PC-3 (cell line): ENCODE measurements at regions not wholly inside any gene's neighbourhood (a gene's known extent, or its start where the extent isn't known, plus 50 kb on each side); places are given as distances from the start of the nearest gene placed in this dataset.

Experiments
- ATAC-seq: fragments of 200-7000 bp; cut with Tn5 transposase; 2 replicates; pipeline ENCODE4 v1.9.1; 2020; ENCODE audit warnings: mild to moderate bottlenecking, moderate library complexity
- BruUV-seq: library from RNA; stranded (reverse); fragments of 400-500 nt; replicated peaks from 2 replicates; lab custom pipeline; 2021; lab: Mats Ljungman, UMichigan
- CTCF ChIA-PET: fragments of 300-600 bp; sonication (Branson Sonifier 250); formaldehyde crosslinking; loops from one replicate; lab custom pipeline; 2022; ENCODE audit warnings: antibody characterized with exemption; lab: Charles Lee
- POLR2A ChIA-PET: fragments of 300-600 bp; sonication (Branson Sonifier 250); formaldehyde crosslinking; loops from one replicate; lab custom pipeline; 2022; ENCODE audit warnings: antibody characterized with exemption; ENCODE audit not compliant: unreplicated experiment; lab: Charles Lee
- DNase-seq: peaks from one replicate; pipeline ENCODE4 v3.0.0-alpha.2; 2015
- H2AFZ ChIP-seq: fragments of 300-600 bp; sonication (generic); 2 replicates; pipeline ENCODE4 v1.6.0; 2016; ENCODE audit warnings: antibody characterized with exemption, low read length
- H3F3A ChIP-seq: fragments of 300-600 bp; sonication (generic); one replicate; pipeline ENCODE4 v1.6.0; 2017; ENCODE audit warnings: antibody characterized with exemption, low read length, control low read depth, mild to moderate bottlenecking; ENCODE audit not compliant: unreplicated experiment
- H3K27ac ChIP-seq: fragments of 300-600 bp; sonication (generic); 2 replicates; pipeline ENCODE4 v1.5.1; 2016; ENCODE audit warnings: mild to moderate bottlenecking, low read length
- H3K27me3 ChIP-seq: fragments of 300-600 bp; sonication (generic); 2 replicates; pipeline ENCODE4 v1.6.1; 2016; ENCODE audit warnings: low read length, mixed read lengths
- H3K36me3 ChIP-seq: fragments of 300-600 bp; sonication (generic); 2 replicates; pipeline ENCODE4 v1.6.1; 2016; ENCODE audit warnings: low read depth, mixed run types, low read length, mixed read lengths
- H3K4me1 ChIP-seq: fragments of 300-600 bp; sonication (generic); 2 replicates; pipeline ENCODE4 v1.5.1; 2016; ENCODE audit warnings: low read length; ENCODE audit not compliant: insufficient read depth
- H3K4me2 ChIP-seq: fragments of 300-600 bp; sonication (generic); 2 replicates; pipeline ENCODE4 v1.6.0; 2016; ENCODE audit warnings: low read length
- H3K4me3 ChIP-seq: fragments of 300-600 bp; sonication (generic); 2 replicates; pipeline ENCODE4 v1.5.1; 2016; ENCODE audit warnings: mild to moderate bottlenecking, low read length, mixed read lengths
- H3K79me2 ChIP-seq: fragments of 300-600 bp; sonication (generic); 2 replicates; pipeline ENCODE4 v1.6.1; 2017; ENCODE audit warnings: low read length, mixed read lengths
- H3K9ac ChIP-seq: fragments of 300-600 bp; sonication (generic); 2 replicates; pipeline ENCODE4 v1.6.0; 2016; ENCODE audit warnings: mild to moderate bottlenecking, low read length
- H3K9me2 ChIP-seq: fragments of 300-600 bp; sonication (generic); replicated peaks from 2 replicates; pipeline ENCODE4 v1.6.1; 2016; ENCODE audit warnings: mixed run types, low read length, mixed read lengths
- H3K9me3 ChIP-seq: fragments of 300-600 bp; sonication (generic); 2 replicates; pipeline ENCODE4 v1.6.1; 2016; ENCODE audit warnings: low read length, mixed read lengths
- H4K20me1 ChIP-seq: fragments of 300-600 bp; sonication (generic); 2 replicates; pipeline ENCODE4 v1.6.1; 2016; ENCODE audit warnings: low read length, mixed read lengths
- EZH2 ChIP-seq: fragments of 300-600 bp; sonication (generic); IDR thresholded peaks from one replicate; pipeline ENCODE4 v1.6.1; 2017; ENCODE audit warnings: antibody characterized with exemption, mild to moderate bottlenecking, low read length; ENCODE audit not compliant: unreplicated experiment
- EZH2phosphoT487 ChIP-seq: fragments of 300-600 bp; sonication (generic); IDR thresholded peaks from 2 replicates; pipeline ENCODE4 v1.6.1; 2018; ENCODE audit warnings: mild to moderate bottlenecking, antibody characterized with exemption, low read length, borderline replicate concordance
- intact Hi-C: fragments of 100-400 bp; cut with micrococcal nuclease; formaldehyde crosslinking; loops from 2 replicates; pipeline ENCODE4 v1.9.0; 2023
- TF ChIP-seq, protein P1 (sequence below): fragments of 300-600 bp; sonication (generic); conservative IDR thresholded peaks from 2 replicates; pipeline ENCODE4 v1.5.1; 2017; ENCODE audit warnings: antibody characterized with exemption, low read depth, mild to moderate bottlenecking, low read length

- POLR2A ChIA-PET, result no interaction called here
- no peaks in the 10 kb centered on the region for H3K9me3 ChIP-seq
- no peak overlapping the region for H2AFZ ChIP-seq
- ATAC-seq, result no peak
- TF ChIP-seq, protein P1, sequence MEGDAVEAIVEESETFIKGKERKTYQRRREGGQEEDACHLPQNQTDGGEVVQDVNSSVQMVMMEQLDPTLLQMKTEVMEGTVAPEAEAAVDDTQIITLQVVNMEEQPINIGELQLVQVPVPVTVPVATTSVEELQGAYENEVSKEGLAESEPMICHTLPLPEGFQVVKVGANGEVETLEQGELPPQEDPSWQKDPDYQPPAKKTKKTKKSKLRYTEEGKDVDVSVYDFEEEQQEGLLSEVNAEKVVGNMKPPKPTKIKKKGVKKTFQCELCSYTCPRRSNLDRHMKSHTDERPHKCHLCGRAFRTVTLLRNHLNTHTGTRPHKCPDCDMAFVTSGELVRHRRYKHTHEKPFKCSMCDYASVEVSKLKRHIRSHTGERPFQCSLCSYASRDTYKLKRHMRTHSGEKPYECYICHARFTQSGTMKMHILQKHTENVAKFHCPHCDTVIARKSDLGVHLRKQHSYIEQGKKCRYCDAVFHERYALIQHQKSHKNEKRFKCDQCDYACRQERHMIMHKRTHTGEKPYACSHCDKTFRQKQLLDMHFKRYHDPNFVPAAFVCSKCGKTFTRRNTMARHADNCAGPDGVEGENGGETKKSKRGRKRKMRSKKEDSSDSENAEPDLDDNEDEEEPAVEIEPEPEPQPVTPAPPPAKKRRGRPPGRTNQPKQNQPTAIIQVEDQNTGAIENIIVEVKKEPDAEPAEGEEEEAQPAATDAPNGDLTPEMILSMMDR, result no peak
- no peak for TF ChIP-seq EZH2
- no peak for TF ChIP-seq EZH2phosphoT487
- no peaks in the 10 kb centered on the region for H3K27me3 ChIP-seq
- no peak overlapping the region for H3K27ac ChIP-seq
- H3K4me3 ChIP-seq, result no peak overlapping the region
- 0 out of 2 replicates have a peak, but pooled peaks cover 5% of the 10 kb centered on the region for H4K20me1 ChIP-seq
- no TSS peak for BruUV-seq
- CTCF ChIA-PET, result no interaction called here
- no peak overlapping the region for H3K4me2 ChIP-seq
- H3K79me2 ChIP-seq, result peaks cover 56% of the 10 kb centered on the region; the same call in 1 of the 2 replicates
- H3K36me3 ChIP-seq, result no peaks in the 10 kb centered on the region
- intact Hi-C loops, result no loop called here
- H3K9ac ChIP-seq, result no peak overlapping the region
- peaks cover 5% of the 10 kb centered on the region; the same call in 1 of the 2 replicates for H3K4me1 ChIP-seq
- H3K9me2 ChIP-seq, result no peaks in the 10 kb centered on the region
- DNase-seq, result no peak
- no peaks in the 10 kb centered on the region for H3F3A ChIP-seq
Observed at GRCh38 chr2:134170700-134171099, 83.2 kb upstream of the MGAT5 start.

GRCh38 chr2:134173338-134174016 lies 80.4 kb upstream of the MGAT5 start:
- Histone ChIP-seq H3K27ac (no peak overlapping the region), H4K20me1 (no peaks in the 10 kb centered on the region), H3K4me2 (no peak overlapping the region), H3K4me1 (peaks cover 9% of the 10 kb centered on the region; the same call in 1 of the 2 replicates), H3K36me3 (no peaks in the 10 kb centered on the region), H3K9me2 (no peaks in the 10 kb centered on the region), H3K9ac (no peak overlapping the region), H3K9me3 (no peaks in the 10 kb centered on the region), H3F3A (no peaks in the 10 kb centered on the region), H3K4me3 (no peak overlapping the region), H2AFZ (no peak overlapping the region), H3K27me3 (no peaks in the 10 kb centered on the region), H3K79me2 (peaks cover 54% of the 10 kb centered on the region)
- CTCF ChIA-PET, result no interaction called here
- DNase-seq (no peak), ATAC-seq (no peak)
- BruUV-seq, result no TSS peak
- intact Hi-C loops, result no loop called here
- POLR2A ChIA-PET, result no interaction called here
- TF ChIP-seq, protein P1, result no peak
- TF ChIP-seq EZH2 (no peak), EZH2phosphoT487 (no peak)

DNA sequence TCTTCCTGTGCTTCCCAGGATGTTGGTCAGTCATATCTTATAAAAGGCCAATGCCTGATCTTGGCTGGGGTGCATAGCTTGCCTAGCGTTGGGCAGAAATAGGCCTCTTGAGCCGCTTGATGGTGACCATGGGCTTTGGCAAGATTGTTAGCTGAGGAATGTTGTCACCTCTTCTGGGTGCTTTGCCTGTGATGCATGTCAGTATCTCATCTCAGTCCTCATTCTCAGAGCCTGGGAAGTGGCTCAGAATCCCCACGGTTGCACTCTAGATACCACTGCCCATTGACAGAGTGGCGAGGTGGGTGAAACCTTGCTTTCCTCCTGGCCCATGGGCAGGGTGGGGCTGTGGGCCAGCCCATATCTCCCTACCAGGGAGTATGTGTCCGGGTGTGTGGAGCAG lies 79.2 kb upstream of the MGAT5 start:
- no peaks in the 10 kb centered on the region for H3K27me3 ChIP-seq
- no peaks in the 10 kb centered on the region for H3K9me3 ChIP-seq
- intact Hi-C loops, result no loop called here
- no peak for DNase-seq
- no TSS peak for BruUV-seq
- no peak overlapping the region for H3K4me3 ChIP-seq
- no peaks in the 10 kb centered on the region for H3K9me2 ChIP-seq
- ChIA-PET POLR2A (no interaction called here), CTCF (no interaction called here)
- H3K4me2 ChIP-seq, result no peak overlapping the region
- H3K79me2 ChIP-seq, result peaks cover 57% of the 10 kb centered on the region
- no peaks in the 10 kb centered on the region for H4K20me1 ChIP-seq
- peak; percentile 36; the same call in 1 of the 2 replicates for ATAC-seq
- H3K9ac ChIP-seq, result no peak overlapping the region
- no peak overlapping the region for H2AFZ ChIP-seq
- TF ChIP-seq, protein P1, result no peak
- TF ChIP-seq EZH2phosphoT487 (no peak), EZH2 (no peak)
- H3K4me1 ChIP-seq, result peaks cover 9% of the 10 kb centered on the region; the same call in 1 of the 2 replicates
- no peaks in the 10 kb centered on the region for H3F3A ChIP-seq
- no peaks in the 10 kb centered on the region for H3K36me3 ChIP-seq
- H3K27ac ChIP-seq, result no peak overlapping the region
